H1 (cell line): ENCODE measurements at regions not wholly inside any gene's neighbourhood (a gene's known extent, or its start where the extent isn't known, plus 50 kb on each side); places are given as distances from the start of the nearest gene placed in this dataset.

ENCODE experiments used
- ASH2L ChIP-seq: fragments of 200-600, 300-600 bp; sonication (generic); IDR thresholded peaks from one replicate; pipeline ENCODE4 v1.7.1; 2017; ENCODE audit warnings: low read length
- CHD7 ChIP-seq: fragments of 300-600 bp; sonication (generic); IDR thresholded peaks from 2 replicates; pipeline ENCODE4 v1.7.1; 2012; ENCODE audit warnings: low read length, moderate library complexity, mild to moderate bottlenecking, inconsistent platforms; ENCODE audit not compliant: insufficient replicate concordance
- TAF7 ChIP-seq: optimal IDR thresholded peaks from 2 replicates; pipeline ENCODE3; 2011; ENCODE audit warnings: low read depth, mild to moderate bottlenecking, inconsistent platforms, low read length, moderate library complexity, borderline replicate concordance

- TF ChIP-seq CHD7 (no peak), TAF7 (no peak), ASH2L (no peak)
Measured at GRCh38 chr1:189633658-189634057, 844.0 kb downstream of the BRINP3 start (continued).
